ENCODE measurements at regions not wholly inside any gene's neighbourhood (a gene's known extent, or its start where the extent isn't known, plus 50 kb on each side); places are given as distances from the start of the nearest gene placed in this dataset.

- Histone ChIP-seq H3K27me3 (ENCODE audit: insufficient read depth, poor library complexity, severe bottlenecking) (no peaks in the 10 kb centered on the region), H3K9me3 (ENCODE audit: severe bottlenecking) (no peaks in the 10 kb centered on the region), H3K4me3 (ENCODE audit: severe bottlenecking) (no peak overlapping the region), H3K27ac (ENCODE audit: poor library complexity, severe bottlenecking) (no peak overlapping the region), H3K36me3 (ENCODE audit: low read depth) (no peaks in the 10 kb centered on the region), H3K4me1 (ENCODE audit: insufficient read depth, poor library complexity, severe bottlenecking) (peaks cover 20% of the 10 kb centered on the region)
- no peak for TF ChIP-seq CTCF (IDR thresholded peaks at IDR 0.05; ENCODE audit: poor library complexity, severe bottlenecking)
- DNase-seq (ENCODE audit: low spot score) (no peak), ATAC-seq (ENCODE audit: low read depth) (no peak)
Observed at GRCh38 chr18:10053861-10054260, 140.0 kb downstream of the VAPA start.

- no peak for ATAC-seq (ENCODE audit: low read depth)
- H3K4me3 ChIP-seq (ENCODE audit: severe bottlenecking), result no peak overlapping the region
Observed at GRCh38 chr18:10054366-10054765, 140.6 kb downstream of the VAPA start.

GRCh38 chr18:10055125-10055750 lies 141.4 kb downstream of the VAPA start:
- no peaks in the 10 kb centered on the region for H3K9me3 ChIP-seq (ENCODE audit: severe bottlenecking)
- peaks cover 23% of the 10 kb centered on the region for H3K4me1 ChIP-seq (ENCODE audit: insufficient read depth, poor library complexity, severe bottlenecking)
- no peak overlapping the region for H3K4me3 ChIP-seq (ENCODE audit: severe bottlenecking)
- no peaks in the 10 kb centered on the region for H3K36me3 ChIP-seq (ENCODE audit: low read depth)
- no peak for ATAC-seq (ENCODE audit: low read depth)
- no peak for DNase-seq (ENCODE audit: low spot score)
- no peak overlapping the region for H3K27ac ChIP-seq (ENCODE audit: poor library complexity, severe bottlenecking)
- no peaks in the 10 kb centered on the region for H3K27me3 ChIP-seq (ENCODE audit: insufficient read depth, poor library complexity, severe bottlenecking)
- TF ChIP-seq CTCF (IDR thresholded peaks at IDR 0.05; ENCODE audit: poor library complexity, severe bottlenecking), result no peak

More at GRCh38 chr18:10054366-10054765, 140.6 kb downstream of the VAPA start:
- H3K27me3 ChIP-seq (ENCODE audit: insufficient read depth, poor library complexity, severe bottlenecking), result no peaks in the 10 kb centered on the region
- TF ChIP-seq CTCF (IDR thresholded peaks at IDR 0.05; ENCODE audit: poor library complexity, severe bottlenecking), result no peak
- no peak for DNase-seq (ENCODE audit: low spot score)
- H3K4me1 ChIP-seq (ENCODE audit: insufficient read depth, poor library complexity, severe bottlenecking), result peaks cover 23% of the 10 kb centered on the region
- no peaks in the 10 kb centered on the region for H3K36me3 ChIP-seq (ENCODE audit: low read depth)
- H3K27ac ChIP-seq (ENCODE audit: poor library complexity, severe bottlenecking), result no peak overlapping the region
- H3K9me3 ChIP-seq (ENCODE audit: severe bottlenecking), result no peaks in the 10 kb centered on the region

DNA sequence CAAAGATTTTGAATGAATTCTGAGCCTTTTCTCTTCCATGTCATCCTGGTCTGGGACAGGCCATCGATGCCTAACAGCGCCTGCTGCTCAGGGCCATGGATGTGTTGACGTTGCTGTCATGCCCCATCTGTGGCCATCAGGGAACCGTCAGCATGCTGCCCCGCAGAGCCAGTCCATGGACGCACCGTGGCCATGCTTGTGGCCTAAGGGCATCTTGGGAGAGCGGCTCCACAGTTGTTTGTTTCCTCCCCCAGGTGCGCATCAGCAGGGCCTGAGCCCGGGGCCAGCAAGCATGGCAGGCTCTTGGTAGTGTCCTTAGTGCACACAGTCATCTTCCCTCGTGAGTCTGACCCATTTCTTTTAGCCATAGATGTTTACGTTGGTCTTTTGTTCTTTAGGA lies 142.7 kb downstream of the VAPA start:
- no peak for ATAC-seq (ENCODE audit: low read depth)
- H3K36me3 ChIP-seq (ENCODE audit: low read depth), result no peaks in the 10 kb centered on the region
- no peaks in the 10 kb centered on the region for H3K9me3 ChIP-seq (ENCODE audit: severe bottlenecking)
- no peak for TF ChIP-seq CTCF (IDR thresholded peaks at IDR 0.05; ENCODE audit: poor library complexity, severe bottlenecking)
- peak overlapping the region; percentile 91 for H3K27ac ChIP-seq (ENCODE audit: poor library complexity, severe bottlenecking)
- H3K4me1 ChIP-seq (ENCODE audit: insufficient read depth, poor library complexity, severe bottlenecking), result peaks cover 23% of the 10 kb centered on the region
- no peak for DNase-seq (ENCODE audit: low spot score)
- H3K27me3 ChIP-seq (ENCODE audit: insufficient read depth, poor library complexity, severe bottlenecking), result no peaks in the 10 kb centered on the region
- no peak overlapping the region for H3K4me3 ChIP-seq (ENCODE audit: severe bottlenecking)

DNA sequence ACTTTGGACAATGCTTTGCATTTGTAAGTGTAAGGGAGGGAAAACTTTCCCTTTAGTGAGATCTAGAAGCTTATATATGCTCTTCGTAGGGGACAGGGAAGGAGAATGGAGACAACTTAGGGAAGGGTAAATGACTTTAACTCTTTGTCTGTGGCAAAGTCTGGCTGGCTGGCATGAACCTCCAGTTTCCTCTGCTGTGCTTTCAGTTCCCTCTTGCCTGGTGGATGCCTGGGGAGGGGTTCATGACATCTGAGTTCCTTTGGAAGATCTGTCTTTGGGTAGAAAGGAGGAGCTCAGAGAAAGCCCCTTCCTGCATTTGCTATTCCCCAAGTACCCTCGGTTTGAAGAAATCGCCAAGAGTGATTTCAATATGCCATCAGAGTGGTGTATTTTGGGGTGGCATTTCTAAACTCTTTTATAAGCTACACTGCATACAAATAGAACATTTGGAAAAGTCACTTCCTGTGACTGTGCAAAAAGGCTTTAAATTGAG lies 143.6 kb downstream of the VAPA start:
- DNase-seq (ENCODE audit: low spot score) (no peak), ATAC-seq (ENCODE audit: low read depth) (peak; percentile 60)
- no peaks in the 10 kb centered on the region for H3K9me3 ChIP-seq (ENCODE audit: severe bottlenecking)
- H3K36me3 ChIP-seq (ENCODE audit: low read depth), result no peaks in the 10 kb centered on the region
- no peaks in the 10 kb centered on the region for H3K27me3 ChIP-seq (ENCODE audit: insufficient read depth, poor library complexity, severe bottlenecking)
- peaks cover 23% of the 10 kb centered on the region for H3K4me1 ChIP-seq (ENCODE audit: insufficient read depth, poor library complexity, severe bottlenecking)
- H3K27ac ChIP-seq (ENCODE audit: poor library complexity, severe bottlenecking), result peak overlapping the region; percentile 91
- TF ChIP-seq CTCF (IDR thresholded peaks at IDR 0.05; ENCODE audit: poor library complexity, severe bottlenecking), result no peak
- no peak overlapping the region for H3K4me3 ChIP-seq (ENCODE audit: severe bottlenecking)

Data from RWPE2 (cell line).